Muscle of arm (tissue), 1 donor: ENCODE measurements at regions not wholly inside any gene's neighbourhood (a gene's known extent, or its start where the extent isn't known, plus 50 kb on each side); places are given as distances from the start of the nearest gene placed in this dataset.
"Not testable (repeated sequence)": the region's sequence is repeated elsewhere in the genome, so short reads cannot be mapped to it uniquely, and the experiment has no call there.

Source experiments
- DNase-seq: peaks from one replicate; pipeline ENCODE4 v3.0.0-alpha.2; 2013

- DNase-seq: peak; percentile 4
Observed at GRCh38 chr15:28789401-28790114, 58.9 kb downstream of the GOLGA6L7 start.

- not testable (repeated sequence) for DNase-seq
Observed at GRCh38 chr15:28788649-28789400, 59.6 kb downstream of the GOLGA6L7 start.

GRCh38 chr15:28788176-28788575 is 60.3 kb downstream of the GOLGA6L7 start:
- DNase-seq: not testable (repeated sequence)

GRCh38 chr15:28786521-28786920 is 61.9 kb downstream of the GOLGA6L7 start:
- DNase-seq: no peak

GRCh38 chr15:28784347-28785163 is 63.9 kb downstream of the GOLGA6L7 start:
- DNase-seq: not testable (repeated sequence)

- no peak for DNase-seq
Observed at GRCh38 chr15:28783873-28784272, 64.6 kb downstream of the GOLGA6L7 start.

- no peak for DNase-seq
Observed at GRCh38 chr15:28783466-28783865, 65.0 kb downstream of the GOLGA6L7 start.

- not testable (repeated sequence) for DNase-seq
Observed at GRCh38 chr15:28778397-28778796, 66.2 kb upstream of the GOLGA8M start.

GRCh38 chr15:28772857-28773256 is 60.6 kb upstream of the GOLGA8M start:
- not testable (repeated sequence) for DNase-seq
